ENCODE measurements at regions not wholly inside any gene's neighbourhood (a gene's known extent, or its start where the extent isn't known, plus 50 kb on each side); places are given as distances from the start of the nearest gene placed in this dataset.

DNA sequence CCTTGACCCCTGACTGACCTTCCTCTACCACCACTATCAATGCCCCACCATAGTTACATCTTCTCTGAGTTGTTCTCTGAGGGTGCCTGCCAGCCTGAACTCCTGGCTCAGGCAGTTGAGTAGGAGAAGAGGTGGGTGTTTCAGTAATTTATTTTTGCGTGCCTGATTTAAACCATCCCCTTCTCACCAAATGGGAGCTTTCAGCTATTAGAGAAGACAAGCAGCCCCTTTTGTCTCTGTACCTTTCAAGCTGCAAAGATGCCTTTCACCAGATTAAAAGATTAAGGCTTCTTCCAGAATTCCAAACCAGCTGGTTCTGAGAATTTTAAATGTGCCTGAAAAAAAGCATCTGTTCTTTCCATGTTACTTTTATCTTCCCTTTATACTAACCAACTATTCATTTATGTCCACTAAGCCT is 223.8 kb downstream of the FAM76B start:
- DNase-seq (ENCODE audit: extremely low read depth, low read depth), result no peak
- TF ChIP-seq, protein P1, sequence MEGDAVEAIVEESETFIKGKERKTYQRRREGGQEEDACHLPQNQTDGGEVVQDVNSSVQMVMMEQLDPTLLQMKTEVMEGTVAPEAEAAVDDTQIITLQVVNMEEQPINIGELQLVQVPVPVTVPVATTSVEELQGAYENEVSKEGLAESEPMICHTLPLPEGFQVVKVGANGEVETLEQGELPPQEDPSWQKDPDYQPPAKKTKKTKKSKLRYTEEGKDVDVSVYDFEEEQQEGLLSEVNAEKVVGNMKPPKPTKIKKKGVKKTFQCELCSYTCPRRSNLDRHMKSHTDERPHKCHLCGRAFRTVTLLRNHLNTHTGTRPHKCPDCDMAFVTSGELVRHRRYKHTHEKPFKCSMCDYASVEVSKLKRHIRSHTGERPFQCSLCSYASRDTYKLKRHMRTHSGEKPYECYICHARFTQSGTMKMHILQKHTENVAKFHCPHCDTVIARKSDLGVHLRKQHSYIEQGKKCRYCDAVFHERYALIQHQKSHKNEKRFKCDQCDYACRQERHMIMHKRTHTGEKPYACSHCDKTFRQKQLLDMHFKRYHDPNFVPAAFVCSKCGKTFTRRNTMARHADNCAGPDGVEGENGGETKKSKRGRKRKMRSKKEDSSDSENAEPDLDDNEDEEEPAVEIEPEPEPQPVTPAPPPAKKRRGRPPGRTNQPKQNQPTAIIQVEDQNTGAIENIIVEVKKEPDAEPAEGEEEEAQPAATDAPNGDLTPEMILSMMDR (IDR thresholded peaks at IDR 0.05; ENCODE audit: low read depth, low read length), result no peak

DNA sequence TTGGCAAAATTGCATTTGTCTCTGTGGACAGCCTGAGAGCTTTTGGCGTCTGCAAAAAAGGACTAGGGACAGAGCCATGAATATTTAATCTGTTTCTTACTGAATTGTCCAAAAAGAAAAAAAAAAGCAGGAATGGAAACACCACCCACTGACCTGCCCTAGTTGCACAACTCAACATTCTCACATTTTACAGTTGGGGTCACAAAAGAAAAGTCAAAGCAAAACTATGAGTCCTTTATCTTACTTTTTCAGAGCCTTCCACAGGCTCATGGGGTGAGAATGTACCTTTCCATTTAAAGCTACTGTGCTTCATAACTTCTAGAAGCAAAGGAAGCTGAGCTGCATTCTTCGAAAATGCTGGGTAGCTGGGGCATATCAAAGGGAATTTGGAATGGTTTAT is 225.7 kb downstream of the FAM76B start:
- DNase-seq (ENCODE audit: extremely low read depth, low read depth), result no peak
- TF ChIP-seq, protein P1 (IDR thresholded peaks at IDR 0.05; ENCODE audit: low read depth, low read length), result no peak

DNA sequence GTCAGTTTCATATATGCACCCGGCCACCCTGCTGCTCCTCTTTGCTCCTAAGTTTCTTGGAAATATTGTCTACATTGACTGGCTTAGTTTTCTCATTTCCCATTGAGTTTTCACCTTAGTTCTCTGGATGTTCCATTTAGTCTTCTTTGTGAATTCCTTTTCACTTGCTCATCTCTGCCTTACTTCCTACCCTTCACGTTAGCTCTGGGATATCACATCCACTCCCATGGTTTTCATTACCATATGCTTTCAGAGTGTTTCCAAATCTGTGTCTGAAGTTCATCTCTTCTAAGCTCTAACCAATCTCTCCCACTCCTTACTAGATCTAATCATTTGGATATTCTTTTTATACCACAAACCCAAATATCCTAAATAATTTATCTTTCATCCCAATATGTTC is 226.4 kb downstream of the FAM76B start:
- TF ChIP-seq, protein P1 (IDR thresholded peaks at IDR 0.05; ENCODE audit: low read depth, low read length), result no peak

DNA sequence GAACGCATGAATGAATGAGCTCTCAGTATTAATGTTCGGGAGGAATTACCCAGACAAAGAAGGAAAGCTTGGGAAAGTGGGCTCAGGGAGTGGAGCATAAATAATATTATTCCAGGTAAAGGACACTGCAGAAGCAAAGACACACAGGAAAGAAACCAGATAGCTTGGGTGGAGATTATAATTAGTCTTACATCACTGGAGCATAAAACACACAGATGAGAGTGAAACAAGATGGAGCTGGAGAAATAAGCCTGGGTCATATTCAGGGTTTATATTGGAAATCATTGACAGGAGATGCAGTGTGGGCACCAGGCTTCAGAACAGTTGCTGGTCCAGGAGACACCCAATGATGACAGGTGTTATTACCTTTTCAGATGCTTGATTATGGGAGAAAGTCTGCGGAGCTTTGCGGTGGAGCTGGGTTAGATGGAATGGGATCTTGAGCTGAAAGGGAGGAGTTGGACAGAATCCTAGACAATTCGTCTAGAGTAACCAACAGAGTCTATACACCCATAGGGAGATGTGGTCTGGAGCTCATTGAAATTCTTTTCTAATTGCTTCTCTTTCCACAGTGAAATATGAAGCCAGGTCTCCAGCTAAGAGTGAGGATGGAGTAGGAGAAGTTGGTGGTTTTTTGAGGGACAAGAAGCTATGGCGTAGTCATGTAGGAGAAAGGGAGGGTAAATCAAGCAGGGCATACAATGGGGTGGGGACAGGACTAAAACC is 227.2 kb downstream of the FAM76B start:
- DNase-seq (ENCODE audit: extremely low read depth, low read depth), result no peak

More for the DNA sequence above, 226.4 kb downstream of the FAM76B start:
- no peak for DNase-seq (ENCODE audit: extremely low read depth, low read depth)

DNA sequence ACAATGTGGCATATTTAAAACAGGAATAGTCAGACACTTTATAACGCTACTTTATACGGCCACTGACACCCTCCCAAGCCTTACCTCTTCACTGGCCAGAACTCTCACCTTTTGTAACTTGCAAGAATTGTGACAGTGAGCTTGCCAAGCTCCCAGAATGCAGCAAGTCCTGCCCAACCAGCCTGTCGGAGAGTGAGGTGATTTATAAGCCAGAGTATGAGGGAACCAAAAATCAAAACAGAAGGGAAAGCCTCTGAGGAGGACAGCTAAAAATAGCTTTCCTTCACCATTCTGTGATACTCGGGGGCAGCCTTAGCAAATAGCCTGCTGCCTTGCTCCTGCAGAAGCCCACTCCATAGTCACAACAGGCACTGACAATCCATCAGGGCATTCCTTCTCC is 229.7 kb downstream of the FAM76B start:
- TF ChIP-seq, protein P1 (IDR thresholded peaks at IDR 0.05; ENCODE audit: low read depth, low read length), result no peak
- no peak for DNase-seq (ENCODE audit: extremely low read depth, low read depth)

More for the DNA sequence above, 227.2 kb downstream of the FAM76B start:
- TF ChIP-seq, protein P1 (IDR thresholded peaks at IDR 0.05; ENCODE audit: low read depth, low read length), result no peak

DNA sequence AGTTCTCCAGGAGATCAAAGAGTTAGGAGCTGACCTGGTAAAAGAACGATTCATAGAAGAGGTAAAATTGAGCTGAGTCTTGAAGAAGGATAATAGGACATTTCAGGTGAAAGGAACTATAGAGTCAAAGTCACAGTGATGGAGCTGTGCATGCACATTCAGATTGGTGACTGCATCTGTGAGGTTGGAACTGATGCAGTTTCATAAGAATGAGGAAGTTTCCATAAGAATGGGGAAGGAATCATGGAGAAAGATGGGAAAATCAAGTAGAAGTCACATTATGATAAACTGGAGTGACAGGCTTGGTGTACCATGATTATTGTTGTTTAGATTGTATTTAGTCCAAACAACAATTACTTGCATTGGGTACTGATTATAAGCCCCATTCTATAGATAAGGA is 232.2 kb downstream of the FAM76B start:
- DNase-seq (ENCODE audit: extremely low read depth, low read depth), result no peak
- TF ChIP-seq, protein P1 (IDR thresholded peaks at IDR 0.05; ENCODE audit: low read depth, low read length), result no peak

DNA sequence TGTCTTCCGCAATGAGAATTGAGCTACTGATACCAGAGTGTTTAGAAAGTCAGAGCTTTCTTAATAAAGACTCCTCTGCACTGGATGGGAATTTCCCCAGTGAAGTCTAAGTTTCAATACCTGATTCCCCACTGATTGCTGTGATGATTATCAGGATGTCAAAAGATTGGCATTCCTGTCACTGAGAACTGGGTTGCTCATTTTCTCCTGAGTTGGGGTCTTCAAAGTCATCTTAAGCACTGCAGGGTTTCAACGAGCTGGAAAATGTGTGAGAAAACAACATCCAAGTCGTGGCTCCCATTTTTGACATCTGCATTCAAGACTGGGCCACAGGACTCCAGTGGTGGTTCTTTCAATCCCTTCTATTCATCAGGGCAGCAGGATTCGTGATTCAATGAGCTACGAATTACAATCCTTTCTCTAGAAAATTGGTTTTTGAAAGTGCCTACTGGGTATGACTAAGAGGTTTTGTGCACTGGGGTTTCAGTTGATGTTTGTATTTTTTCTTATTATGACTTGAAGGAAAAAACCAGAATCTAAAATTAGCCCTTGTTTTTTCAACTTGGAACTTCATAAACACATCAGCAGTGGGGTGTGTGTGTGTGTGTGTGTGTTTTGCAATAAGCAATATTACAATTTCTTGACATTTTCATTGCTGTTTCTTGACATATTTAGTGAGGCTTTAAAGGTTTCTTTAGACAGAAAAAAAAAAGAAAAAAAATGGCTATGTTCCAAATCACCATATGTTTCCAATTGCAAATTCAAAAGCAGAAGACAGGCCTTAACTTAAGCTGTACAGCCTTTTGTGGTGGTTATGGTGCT is 233.0 kb downstream of the FAM76B start:
- TF ChIP-seq, protein P1 (IDR thresholded peaks at IDR 0.05; ENCODE audit: low read depth, low read length), result no peak

More for the DNA sequence above, 233.0 kb downstream of the FAM76B start:
- DNase-seq (ENCODE audit: extremely low read depth, low read depth), result peak; percentile 70

Data from AG09319 (cell line).